Neural cell (in vitro differentiated cells): ENCODE measurements at regions not wholly inside any gene's neighbourhood (a gene's known extent, or its start where the extent isn't known, plus 50 kb on each side); places are given as distances from the start of the nearest gene placed in this dataset.
A peak's percentile ranks its signal among the peaks of the same experiment; 100 is the strongest.

Source experiments
- EP300 ChIP-seq: fragments of 450-650 bp; conservative IDR thresholded peaks from 2 replicates; pipeline ENCODE4 v1.6.1; 2014; ENCODE audit warnings: antibody characterized with exemption, mild to moderate bottlenecking, moderate library complexity; ENCODE audit not compliant: poor library complexity, severe bottlenecking
- EZH2 ChIP-seq: fragments of 200-600, 300-800 bp; shearing (Covaris generic), sonication (generic); IDR thresholded peaks from 2 replicates; pipeline ENCODE4 v1.6.1; 2014; ENCODE audit warnings: antibody characterized with exemption, low read length, borderline replicate concordance, mild to moderate bottlenecking; ENCODE audit not compliant: insufficient read depth, poor library complexity, severe bottlenecking
- POLR2AphosphoS5 ChIP-seq: IDR thresholded peaks from 2 replicates; pipeline ENCODE4 v1.6.1; 2012
- RAD21 ChIP-seq: fragments of 450-650 bp; conservative IDR thresholded peaks from 2 replicates; pipeline ENCODE4 v1.6.1; 2014; ENCODE audit warnings: antibody characterized with exemption, mild to moderate bottlenecking, moderate library complexity
- TAF1 ChIP-seq: IDR thresholded peaks from 2 replicates; pipeline ENCODE4 v1.6.1; 2012; ENCODE audit warnings: low read depth
- TF ChIP-seq, protein P1 (sequence below): fragments of 450-650 bp; IDR thresholded peaks from 2 replicates; pipeline ENCODE4 v1.5.1; 2014; ENCODE audit warnings: antibody characterized with exemption, mild to moderate bottlenecking, moderate library complexity; ENCODE audit not compliant: poor library complexity, severe bottlenecking

DNA sequence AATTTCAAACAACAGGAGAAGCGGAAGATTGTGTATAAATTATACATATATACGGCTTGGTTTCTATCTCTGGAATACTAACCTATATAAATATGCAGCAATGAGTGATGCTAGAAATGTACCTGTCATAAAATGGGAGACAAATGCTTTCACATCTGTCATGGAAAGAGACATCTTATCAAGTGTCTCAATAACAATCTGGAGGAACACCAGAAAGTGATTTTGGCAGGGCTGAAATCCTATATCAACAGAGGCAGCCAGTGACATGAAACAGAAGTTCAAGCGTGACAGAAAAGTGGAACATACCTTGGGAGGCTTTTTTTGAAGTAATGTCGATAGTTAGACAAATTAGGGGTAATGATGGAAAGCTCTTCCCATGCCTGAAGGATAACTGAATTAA, 834.6 kb downstream of the JRKL start:
- TF ChIP-seq, protein P1, sequence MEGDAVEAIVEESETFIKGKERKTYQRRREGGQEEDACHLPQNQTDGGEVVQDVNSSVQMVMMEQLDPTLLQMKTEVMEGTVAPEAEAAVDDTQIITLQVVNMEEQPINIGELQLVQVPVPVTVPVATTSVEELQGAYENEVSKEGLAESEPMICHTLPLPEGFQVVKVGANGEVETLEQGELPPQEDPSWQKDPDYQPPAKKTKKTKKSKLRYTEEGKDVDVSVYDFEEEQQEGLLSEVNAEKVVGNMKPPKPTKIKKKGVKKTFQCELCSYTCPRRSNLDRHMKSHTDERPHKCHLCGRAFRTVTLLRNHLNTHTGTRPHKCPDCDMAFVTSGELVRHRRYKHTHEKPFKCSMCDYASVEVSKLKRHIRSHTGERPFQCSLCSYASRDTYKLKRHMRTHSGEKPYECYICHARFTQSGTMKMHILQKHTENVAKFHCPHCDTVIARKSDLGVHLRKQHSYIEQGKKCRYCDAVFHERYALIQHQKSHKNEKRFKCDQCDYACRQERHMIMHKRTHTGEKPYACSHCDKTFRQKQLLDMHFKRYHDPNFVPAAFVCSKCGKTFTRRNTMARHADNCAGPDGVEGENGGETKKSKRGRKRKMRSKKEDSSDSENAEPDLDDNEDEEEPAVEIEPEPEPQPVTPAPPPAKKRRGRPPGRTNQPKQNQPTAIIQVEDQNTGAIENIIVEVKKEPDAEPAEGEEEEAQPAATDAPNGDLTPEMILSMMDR, result no peak
- TF ChIP-seq POLR2AphosphoS5 (peak; percentile 91), RAD21 (peak; percentile 20), EZH2 (no peak), TAF1 (no peak), EP300 (peak; percentile 99)
